DOHH2 (cell line): ENCODE measurements at regions not wholly inside any gene's neighbourhood (a gene's known extent, or its start where the extent isn't known, plus 50 kb on each side); places are given as distances from the start of the nearest gene placed in this dataset.

Experiments
- CTCF ChIP-seq: fragments of 200-600 bp; sonication (generic); IDR thresholded peaks from one replicate; pipeline ENCODE4 v1.5.1; 2014; ENCODE audit warnings: antibody characterized with exemption, mild to moderate bottlenecking, low read depth, low read length; ENCODE audit not compliant: poor library complexity, severe bottlenecking
- EZH2phosphoT487 ChIP-seq: fragments of 200-600 bp; sonication (generic); IDR thresholded peaks from 2 replicates; pipeline ENCODE4 v1.6.1; 2017; ENCODE audit warnings: borderline replicate concordance, mild to moderate bottlenecking, antibody characterized with exemption, low read length, moderate library complexity, mixed read lengths

- TF ChIP-seq CTCF (no peak), EZH2phosphoT487 (no peak)
Observed at GRCh38 chr7:19970514-19970913, 197.1 kb upstream of the TMEM196 start.
